ENCODE measurements at regions not wholly inside any gene's neighbourhood (a gene's known extent, or its start where the extent isn't known, plus 50 kb on each side); places are given as distances from the start of the nearest gene placed in this dataset.
"Not testable (repeated sequence)": the region's sequence is repeated elsewhere in the genome, so short reads cannot be mapped to it uniquely, and the experiment has no call there.

DNA sequence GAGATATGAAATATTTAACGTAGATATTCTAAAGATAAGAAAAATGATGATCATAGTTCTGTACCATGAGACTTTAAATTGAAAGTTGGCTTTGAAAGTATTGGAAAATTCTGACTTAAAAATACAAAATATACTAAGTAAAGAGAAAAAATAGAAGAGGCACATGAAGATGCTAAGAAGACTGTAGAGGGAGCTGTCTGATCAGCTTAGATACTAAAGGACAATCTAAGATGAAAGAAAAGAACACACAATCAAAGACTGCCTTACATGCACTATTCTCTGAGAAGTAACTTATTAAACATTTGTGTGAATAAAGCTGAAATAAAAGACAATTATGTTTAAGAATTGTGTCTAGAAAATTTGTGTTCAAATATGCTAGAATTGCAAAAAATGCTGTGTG, 55.1 kb downstream of the RBMXL2 start:
- ChIA-PET CTCF (interaction anchor here (0.6 to 2.8 kb wide), 20 partner anchors 9 to 970 kb away, joined by 3 to 25 read pairs (median 4); no protein-coding TSS in a partner anchor), POLR2A (no interaction called here)

DNA sequence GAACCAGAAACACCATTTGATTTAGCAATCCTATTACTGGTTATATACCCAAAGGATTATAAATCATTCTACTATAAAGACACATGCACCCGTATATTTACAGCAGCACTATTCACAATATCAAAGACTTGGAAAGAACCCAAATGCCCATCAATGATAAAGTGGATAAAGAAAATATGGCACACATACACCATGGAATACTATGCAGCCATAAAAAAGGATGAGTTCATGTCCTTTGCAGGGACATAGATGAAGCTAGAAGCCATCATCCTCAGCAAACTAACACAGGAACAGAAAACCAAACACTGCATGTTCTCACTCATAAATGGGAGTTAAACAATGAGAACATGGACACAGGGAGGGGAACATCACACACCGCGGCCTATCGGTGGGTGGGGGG, 61.3 kb downstream of the RBMXL2 start:
- H3K4me3 ChIP-seq (ENCODE audit: low read depth, low read length); H3K36me3 ChIP-seq (ENCODE audit: control insufficient read depth in 2 of 2, insufficient read depth in 1 of 2, low read length in 2 of 2); H3K4me1 ChIP-seq (ENCODE audit: control insufficient read depth, insufficient read depth, low read length); H3K27ac ChIP-seq (ENCODE audit: extremely low read depth, low read depth, low read length); H3K9me3 ChIP-seq (ENCODE audit: control insufficient read depth, insufficient read depth, low read depth, low read length); POLR2A ChIA-PET: not testable (repeated sequence)
- CTCF ChIA-PET: interaction anchor here (0.9 to 1.4 kb wide), 3 partner anchors 203 to 293 kb away, joined by 3 to 4 read pairs (median 3); no protein-coding TSS in a partner anchor
- TF ChIP-seq, protein P1, sequence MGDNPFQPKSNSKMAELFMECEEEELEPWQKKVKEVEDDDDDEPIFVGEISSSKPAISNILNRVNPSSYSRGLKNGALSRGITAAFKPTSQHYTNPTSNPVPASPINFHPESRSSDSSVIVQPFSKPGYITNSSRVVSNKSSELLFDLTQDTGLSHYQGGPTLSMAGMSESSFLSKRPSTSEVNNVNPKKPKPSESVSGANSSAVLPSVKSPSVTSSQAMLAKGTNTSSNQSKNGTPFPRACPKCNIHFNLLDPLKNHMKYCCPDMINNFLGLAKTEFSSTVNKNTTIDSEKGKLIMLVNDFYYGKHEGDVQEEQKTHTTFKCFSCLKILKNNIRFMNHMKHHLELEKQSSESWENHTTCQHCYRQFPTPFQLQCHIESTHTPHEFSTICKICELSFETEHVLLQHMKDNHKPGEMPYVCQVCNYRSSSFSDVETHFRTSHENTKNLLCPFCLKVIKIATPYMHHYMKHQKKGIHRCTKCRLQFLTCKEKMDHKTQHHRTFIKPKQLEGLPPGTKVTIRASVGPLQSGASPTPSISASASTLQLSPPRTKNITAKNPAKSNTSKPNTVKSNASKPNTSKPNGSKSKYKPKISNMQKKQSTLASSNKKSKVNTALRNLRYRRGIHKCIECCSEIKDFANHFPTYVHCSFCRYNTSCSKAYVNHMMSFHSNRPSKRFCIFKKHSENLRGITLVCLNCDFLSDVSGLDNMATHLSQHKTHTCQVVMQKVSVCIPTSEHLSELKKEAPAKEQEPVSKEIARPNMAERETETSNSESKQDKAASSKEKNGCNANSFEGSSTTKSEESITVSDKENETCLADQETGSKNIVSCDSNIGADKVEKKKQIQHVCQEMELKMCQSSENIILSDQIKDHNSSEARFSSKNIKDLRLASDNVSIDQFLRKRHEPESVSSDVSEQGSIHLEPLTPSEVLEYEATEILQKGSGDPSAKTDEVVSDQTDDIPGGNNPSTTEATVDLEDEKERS (tag by site-specific recombination; IDR thresholded peaks at IDR 0.05): 0 out of 2 replicates have a peak, but pooled peaks have one; percentile 24
- peak; percentile 57 for TF ChIP-seq ZNF146 (tag by site-specific recombination; IDR thresholded peaks at IDR 0.05)

More for the DNA sequence above, 55.1 kb downstream of the RBMXL2 start:
- Histone ChIP-seq H3K4me3 (ENCODE audit: low read depth, low read length) (no peak overlapping the region), H3K4me1 (ENCODE audit: control insufficient read depth, insufficient read depth, low read length) (no peaks in the 10 kb centered on the region), H3K36me3 (ENCODE audit: control insufficient read depth in 2 of 2, insufficient read depth in 1 of 2, low read length in 2 of 2) (no peaks in the 10 kb centered on the region), H3K27ac (ENCODE audit: extremely low read depth, low read depth, low read length) (no peak overlapping the region), H3K9me3 (ENCODE audit: control insufficient read depth, insufficient read depth, low read depth, low read length) (no peaks in the 10 kb centered on the region)
- no peak for TF ChIP-seq ZNF596 (tag by site-specific recombination; IDR thresholded peaks at IDR 0.05)
- TF ChIP-seq ZNF654 (tag by site-specific recombination; IDR thresholded peaks at IDR 0.05; ENCODE audit: low read depth): peak; percentile 79
- TF ChIP-seq YY2 (tag by site-specific recombination; IDR thresholded peaks at IDR 0.05): no peak

DNA sequence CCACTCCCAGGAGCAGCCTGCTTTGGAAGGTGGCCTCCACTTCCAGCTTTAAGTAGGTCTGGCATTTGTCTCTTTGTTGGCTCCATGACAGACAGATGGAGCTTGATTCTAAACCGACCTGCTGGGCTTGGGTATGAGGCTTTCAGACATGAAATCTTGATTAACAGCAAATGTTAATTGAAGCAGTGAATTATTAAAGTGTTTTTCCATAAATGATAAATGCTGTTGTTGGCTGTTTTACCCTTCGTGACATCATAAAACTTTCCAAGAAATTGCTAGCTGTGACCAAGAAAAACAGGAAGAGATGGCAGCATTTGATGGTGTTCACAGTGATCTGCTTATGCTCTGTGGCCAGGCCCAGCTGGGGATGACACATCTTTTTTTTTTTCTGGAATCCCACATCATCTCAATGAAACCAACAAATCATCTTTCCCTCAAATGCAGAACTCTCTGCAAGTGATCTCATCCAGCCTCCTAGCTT, 66.1 kb downstream of the RBMXL2 start:
- no peaks in the 10 kb centered on the region for H3K9me3 ChIP-seq (ENCODE audit: control insufficient read depth, insufficient read depth, low read depth, low read length)
- ChIA-PET CTCF (interaction anchor here (0.5 to 0.9 kb wide), 3 partner anchors 11 to 1720 kb away, joined by 3 to 4 read pairs (median 3); no protein-coding TSS in a partner anchor), POLR2A (no interaction called here)
- no peak for TF ChIP-seq ZNF768 (tag by site-specific recombination; IDR thresholded peaks at IDR 0.05)
- TF ChIP-seq ZNF221 (tag by site-specific recombination; IDR thresholded peaks at IDR 0.05; ENCODE audit: borderline replicate concordance): no peak
- TF ChIP-seq ZNF658 (tag by site-specific recombination; IDR thresholded peaks at IDR 0.05): no peak
- 0 out of 2 replicates have a peak, but pooled peaks have one; percentile 17 for TF ChIP-seq ZBTB21 (tag by site-specific recombination; IDR thresholded peaks at IDR 0.05)
- no peaks in the 10 kb centered on the region for H3K4me1 ChIP-seq (ENCODE audit: control insufficient read depth, insufficient read depth, low read length)
- H3K27ac ChIP-seq (ENCODE audit: extremely low read depth, low read depth, low read length): no peak overlapping the region
- H3K4me3 ChIP-seq (ENCODE audit: low read depth, low read length): no peak overlapping the region
- no peaks in the 10 kb centered on the region for H3K36me3 ChIP-seq (ENCODE audit: control insufficient read depth in 2 of 2, insufficient read depth in 1 of 2, low read length in 2 of 2)

DNA sequence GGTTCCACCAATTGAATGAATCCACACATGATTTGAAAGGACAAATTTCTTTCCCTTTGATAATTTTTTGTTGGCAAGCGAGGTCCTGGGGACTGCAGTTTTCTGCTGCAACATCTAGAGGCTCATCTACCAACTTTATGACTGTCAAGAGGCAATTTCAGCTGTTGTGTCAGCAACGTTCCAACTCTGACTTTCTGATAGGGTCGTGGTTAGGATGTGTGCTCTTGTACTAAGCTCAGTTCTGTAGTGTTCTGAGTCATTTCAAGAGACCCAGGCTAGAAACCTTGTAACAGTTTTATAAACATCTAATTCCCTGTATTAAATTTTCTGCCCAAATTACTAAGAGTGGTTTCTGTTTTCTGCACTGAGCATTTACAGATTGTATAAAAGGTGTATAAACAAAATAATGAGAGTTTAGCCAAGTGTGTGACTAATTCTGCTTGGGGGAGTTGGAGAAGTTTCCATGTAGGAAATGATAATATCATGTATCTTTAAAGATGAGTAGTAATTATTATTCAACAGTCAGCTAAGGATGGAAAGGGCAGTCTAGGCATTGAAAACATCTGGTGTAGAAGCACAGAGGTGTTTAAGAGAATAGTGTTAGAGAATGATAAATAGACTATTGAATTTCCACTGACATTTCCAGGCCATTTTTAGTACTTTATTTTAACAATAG, 72.2 kb downstream of the RBMXL2 start:
- no peak overlapping the region for H3K27ac ChIP-seq (ENCODE audit: extremely low read depth, low read depth, low read length)
- CTCF ChIA-PET: no interaction called here

DNA sequence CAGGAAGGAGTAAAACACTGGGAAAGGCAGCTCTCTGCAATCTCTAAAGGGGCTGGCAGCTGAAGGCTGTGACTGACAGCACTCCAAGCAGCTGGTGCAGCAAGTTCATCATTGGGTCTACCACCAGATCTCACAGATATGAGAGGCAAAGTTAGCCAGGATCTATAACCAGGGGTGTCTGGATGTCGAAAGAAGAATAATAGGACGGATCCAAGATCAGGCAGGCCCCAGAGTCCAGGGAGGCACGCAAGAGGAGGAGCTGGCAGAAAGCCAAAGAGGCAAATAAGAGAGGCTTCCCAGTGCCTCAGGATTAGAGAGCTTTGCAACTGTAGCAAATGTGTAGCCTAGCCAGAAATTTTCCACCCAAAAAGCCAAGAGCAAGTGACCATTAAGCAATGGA, 77.1 kb downstream of the RBMXL2 start:
- H3K4me3 ChIP-seq (ENCODE audit: low read depth, low read length): no peak overlapping the region
- CTCF ChIA-PET: interaction anchor here (0.9 to 1.1 kb wide), 2 partner anchors 114 to 347 kb away, joined by 3 to 4 read pairs; partner anchors contain the start of gene PPFIBP2
- no peaks in the 10 kb centered on the region for H3K4me1 ChIP-seq (ENCODE audit: control insufficient read depth, insufficient read depth, low read length)
- no peak overlapping the region for H3K27ac ChIP-seq (ENCODE audit: extremely low read depth, low read depth, low read length)
- no peaks in the 10 kb centered on the region for H3K36me3 ChIP-seq (ENCODE audit: control insufficient read depth in 2 of 2, insufficient read depth in 1 of 2, low read length in 2 of 2)
- POLR2A ChIA-PET: no interaction called here
- H3K9me3 ChIP-seq (ENCODE audit: control insufficient read depth, insufficient read depth, low read depth, low read length): no peaks in the 10 kb centered on the region
- peak; percentile 93 for TF ChIP-seq ZBTB17 (tag by site-specific recombination; IDR thresholded peaks at IDR 0.05)
- no peak for TF ChIP-seq ZNF843 (tag by site-specific recombination; IDR thresholded peaks at IDR 0.05)
- TF ChIP-seq ZNF140 (tag by site-specific recombination; IDR thresholded peaks at IDR 0.05): no peak
- TF ChIP-seq TRIM28 (IDR thresholded peaks at IDR 0.05; ENCODE audit: borderline replicate concordance, low read length): peak; percentile 89
- peak; percentile 37; the same call in 1 of the 2 replicates for TF ChIP-seq ZNF335 (tag by site-specific recombination; conservative IDR thresholded peaks at IDR 0.05)
- TF ChIP-seq, protein P2, sequence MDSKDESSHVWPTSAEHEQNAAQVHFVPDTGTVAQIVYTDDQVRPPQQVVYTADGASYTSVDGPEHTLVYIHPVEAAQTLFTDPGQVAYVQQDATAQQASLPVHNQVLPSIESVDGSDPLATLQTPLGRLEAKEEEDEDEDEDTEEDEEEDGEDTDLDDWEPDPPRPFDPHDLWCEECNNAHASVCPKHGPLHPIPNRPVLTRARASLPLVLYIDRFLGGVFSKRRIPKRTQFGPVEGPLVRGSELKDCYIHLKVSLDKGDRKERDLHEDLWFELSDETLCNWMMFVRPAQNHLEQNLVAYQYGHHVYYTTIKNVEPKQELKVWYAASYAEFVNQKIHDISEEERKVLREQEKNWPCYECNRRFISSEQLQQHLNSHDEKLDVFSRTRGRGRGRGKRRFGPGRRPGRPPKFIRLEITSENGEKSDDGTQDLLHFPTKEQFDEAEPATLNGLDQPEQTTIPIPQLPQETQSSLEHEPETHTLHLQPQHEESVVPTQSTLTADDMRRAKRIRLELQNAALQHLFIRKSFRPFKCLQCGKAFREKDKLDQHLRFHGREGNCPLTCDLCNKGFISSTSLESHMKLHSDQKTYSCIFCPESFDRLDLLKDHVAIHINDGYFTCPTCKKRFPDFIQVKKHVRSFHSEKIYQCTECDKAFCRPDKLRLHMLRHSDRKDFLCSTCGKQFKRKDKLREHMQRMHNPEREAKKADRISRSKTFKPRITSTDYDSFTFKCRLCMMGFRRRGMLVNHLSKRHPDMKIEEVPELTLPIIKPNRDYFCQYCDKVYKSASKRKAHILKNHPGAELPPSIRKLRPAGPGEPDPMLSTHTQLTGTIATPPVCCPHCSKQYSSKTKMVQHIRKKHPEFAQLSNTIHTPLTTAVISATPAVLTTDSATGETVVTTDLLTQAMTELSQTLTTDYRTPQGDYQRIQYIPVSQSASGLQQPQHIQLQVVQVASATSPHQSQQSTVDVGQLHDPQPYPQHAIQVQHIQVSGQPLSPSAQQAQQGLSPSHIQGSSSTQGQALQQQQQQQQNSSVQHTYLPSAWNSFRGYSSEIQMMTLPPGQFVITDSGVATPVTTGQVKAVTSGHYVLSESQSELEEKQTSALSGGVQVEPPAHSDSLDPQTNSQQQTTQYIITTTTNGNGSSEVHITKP (tag by site-specific recombination; IDR thresholded peaks at IDR 0.05): peak; percentile 77

More for the DNA sequence above, 72.2 kb downstream of the RBMXL2 start:
- Histone ChIP-seq H3K4me3 (ENCODE audit: low read depth, low read length) (no peak overlapping the region), H3K36me3 (ENCODE audit: control insufficient read depth in 2 of 2, insufficient read depth in 1 of 2, low read length in 2 of 2) (no peaks in the 10 kb centered on the region), H3K4me1 (ENCODE audit: control insufficient read depth, insufficient read depth, low read length) (no peaks in the 10 kb centered on the region), H3K9me3 (ENCODE audit: control insufficient read depth, insufficient read depth, low read depth, low read length) (no peaks in the 10 kb centered on the region)
- POLR2A ChIA-PET: no interaction called here
- TF ChIP-seq ZNF600 (tag by site-specific recombination; IDR thresholded peaks at IDR 0.05) (no peak), SP7 (tag by site-specific recombination; IDR thresholded peaks at IDR 0.05) (peak; percentile 63)

All from HEK293 (cell line).